GM12892 (cell line): ENCODE measurements at regions not wholly inside any gene's neighbourhood (a gene's known extent, or its start where the extent isn't known, plus 50 kb on each side); places are given as distances from the start of the nearest gene placed in this dataset.

Experiments used
- POLR2A ChIP-seq: IDR thresholded peaks from 2 replicates; pipeline ENCODE4 v1.6.1; 2011; ENCODE audit warnings: low read depth, low read length, control low read depth
- POLR2AphosphoS5 ChIP-seq: IDR thresholded peaks from 2 replicates; pipeline ENCODE4 v1.6.1; 2011; ENCODE audit warnings: low read depth, low read length, control low read depth
- TAF1 ChIP-seq: IDR thresholded peaks from 2 replicates; pipeline ENCODE4 v1.6.1; 2011; ENCODE audit warnings: low read depth, mild to moderate bottlenecking, control low read depth, low read length, borderline replicate concordance

GRCh38 chr12:13887779-13888388, 93.5 kb downstream of the GRIN2B start:
- no peak for TF ChIP-seq POLR2AphosphoS5
- no peak for TF ChIP-seq POLR2A
- TF ChIP-seq TAF1, result no peak
